C4-2B (cell line): ENCODE measurements at regions not wholly inside any gene's neighbourhood (a gene's known extent, or its start where the extent isn't known, plus 50 kb on each side); places are given as distances from the start of the nearest gene placed in this dataset.

ENCODE experiments used
- ZFX ChIP-seq: fragments of 450-650 bp; IDR thresholded peaks from 2 replicates; pipeline ENCODE4 v1.6.1; 2017
- TF ChIP-seq, protein P1 (sequence below): fragments of 450-650 bp; conservative IDR thresholded peaks from 2 replicates; pipeline ENCODE4 v1.5.1; 2017; ENCODE audit warnings: mild to moderate bottlenecking

DNA sequence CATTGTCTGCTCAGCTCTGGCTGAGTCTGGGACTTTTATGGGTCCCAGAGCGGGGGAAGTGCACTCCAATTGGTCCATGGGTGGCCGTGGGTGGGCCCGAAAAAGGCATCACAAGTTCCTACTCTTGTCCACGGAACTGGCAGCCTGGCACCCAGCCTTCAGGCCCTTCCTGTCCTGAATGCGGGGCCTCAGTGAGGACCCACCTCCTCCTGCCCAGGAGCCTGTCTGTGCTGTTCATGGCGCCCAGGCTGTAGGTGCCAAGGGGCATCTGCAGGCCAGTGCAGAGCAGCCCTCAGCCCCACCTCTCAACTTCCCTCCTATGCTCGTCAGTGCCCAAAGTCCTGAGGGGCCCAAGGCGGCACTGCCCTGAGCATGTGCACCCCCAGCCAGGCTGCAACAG lies 411.7 kb upstream of the KIRREL3 start:
- TF ChIP-seq, protein P1, sequence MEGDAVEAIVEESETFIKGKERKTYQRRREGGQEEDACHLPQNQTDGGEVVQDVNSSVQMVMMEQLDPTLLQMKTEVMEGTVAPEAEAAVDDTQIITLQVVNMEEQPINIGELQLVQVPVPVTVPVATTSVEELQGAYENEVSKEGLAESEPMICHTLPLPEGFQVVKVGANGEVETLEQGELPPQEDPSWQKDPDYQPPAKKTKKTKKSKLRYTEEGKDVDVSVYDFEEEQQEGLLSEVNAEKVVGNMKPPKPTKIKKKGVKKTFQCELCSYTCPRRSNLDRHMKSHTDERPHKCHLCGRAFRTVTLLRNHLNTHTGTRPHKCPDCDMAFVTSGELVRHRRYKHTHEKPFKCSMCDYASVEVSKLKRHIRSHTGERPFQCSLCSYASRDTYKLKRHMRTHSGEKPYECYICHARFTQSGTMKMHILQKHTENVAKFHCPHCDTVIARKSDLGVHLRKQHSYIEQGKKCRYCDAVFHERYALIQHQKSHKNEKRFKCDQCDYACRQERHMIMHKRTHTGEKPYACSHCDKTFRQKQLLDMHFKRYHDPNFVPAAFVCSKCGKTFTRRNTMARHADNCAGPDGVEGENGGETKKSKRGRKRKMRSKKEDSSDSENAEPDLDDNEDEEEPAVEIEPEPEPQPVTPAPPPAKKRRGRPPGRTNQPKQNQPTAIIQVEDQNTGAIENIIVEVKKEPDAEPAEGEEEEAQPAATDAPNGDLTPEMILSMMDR, result no peak
- no peak for TF ChIP-seq ZFX
